ENCODE measurements at regions not wholly inside any gene's neighbourhood (a gene's known extent, or its start where the extent isn't known, plus 50 kb on each side); places are given as distances from the start of the nearest gene placed in this dataset.

- TF ChIP-seq SIN3A (IDR thresholded peaks at IDR 0.05; ENCODE audit: low read depth) (no peak), CTCF (IDR thresholded peaks at IDR 0.05 in 2 of 3, conservative IDR thresholded peaks at IDR 0.05 in 1 of 3; ENCODE audit: borderline replicate concordance in 1 of 3, insufficient read depth in 1 of 3, low read depth in 2 of 3, low read length in 2 of 3) (no peak), POLR2A (IDR thresholded peaks at IDR 0.05; ENCODE audit: borderline replicate concordance, extremely low read depth, insufficient read depth, insufficient read length) (no peak), POLR2AphosphoS5 (IDR thresholded peaks at IDR 0.05; ENCODE audit: low read depth, low read length) (no peak), SRF (IDR thresholded peaks at IDR 0.05; ENCODE audit: low read depth) (no peak), EZH2phosphoT487 (IDR thresholded peaks at IDR 0.05; ENCODE audit: borderline replicate concordance) (no peak), RAD21 (IDR thresholded peaks at IDR 0.05; ENCODE audit: low read depth) (no peak), EGR1 (IDR thresholded peaks at IDR 0.05; ENCODE audit: low read depth) (no peak), ZNF274 (IDR thresholded peaks at IDR 0.05; ENCODE audit: low read depth, low read length) (no peak), EZH2 (IDR thresholded peaks at IDR 0.05) (no peak), CBX3 (IDR thresholded peaks at IDR 0.05; ENCODE audit: low read depth) (no peak), REST (IDR thresholded peaks at IDR 0.05; ENCODE audit: low read depth) (no peak), FOSL1 (IDR thresholded peaks at IDR 0.05; ENCODE audit: low read depth) (no peak), ZBTB33 (IDR thresholded peaks at IDR 0.05; ENCODE audit: extremely low read depth, insufficient replicate concordance, low read length) (no peak)
Measured at GRCh38 chr20:11323816-11324215, 593.9 kb upstream of the BTBD3 start.
